Esophagus squamous epithelium (tissue), 4 donors: ENCODE measurements at regions not wholly inside any gene's neighbourhood (a gene's known extent, or its start where the extent isn't known, plus 50 kb on each side); places are given as distances from the start of the nearest gene placed in this dataset.

Source experiments
- POLR2A ChIP-seq, 4 donors: fragments of 450-650 bp; IDR thresholded peaks; one replicate each; pipeline ENCODE4 v1.6.1; 2017; ENCODE audit warnings: antibody characterized with exemption in 4 of 4, mild to moderate bottlenecking in 4 of 4, moderate library complexity in 3 of 4
- TF ChIP-seq, protein P1 (sequence below), 6 experiments: fragments of 450-650 bp in 4 of 6; fragments of 200-600 bp in 2 of 6; sonication (generic) in 2 of 6; IDR thresholded peaks; one replicate each; pipeline ENCODE4 v1.5.1; 2016 to 2019; ENCODE audit warnings: antibody characterized with exemption in 6 of 6, mild to moderate bottlenecking in 4 of 6, moderate library complexity in 4 of 6

- TF ChIP-seq, protein P1, sequence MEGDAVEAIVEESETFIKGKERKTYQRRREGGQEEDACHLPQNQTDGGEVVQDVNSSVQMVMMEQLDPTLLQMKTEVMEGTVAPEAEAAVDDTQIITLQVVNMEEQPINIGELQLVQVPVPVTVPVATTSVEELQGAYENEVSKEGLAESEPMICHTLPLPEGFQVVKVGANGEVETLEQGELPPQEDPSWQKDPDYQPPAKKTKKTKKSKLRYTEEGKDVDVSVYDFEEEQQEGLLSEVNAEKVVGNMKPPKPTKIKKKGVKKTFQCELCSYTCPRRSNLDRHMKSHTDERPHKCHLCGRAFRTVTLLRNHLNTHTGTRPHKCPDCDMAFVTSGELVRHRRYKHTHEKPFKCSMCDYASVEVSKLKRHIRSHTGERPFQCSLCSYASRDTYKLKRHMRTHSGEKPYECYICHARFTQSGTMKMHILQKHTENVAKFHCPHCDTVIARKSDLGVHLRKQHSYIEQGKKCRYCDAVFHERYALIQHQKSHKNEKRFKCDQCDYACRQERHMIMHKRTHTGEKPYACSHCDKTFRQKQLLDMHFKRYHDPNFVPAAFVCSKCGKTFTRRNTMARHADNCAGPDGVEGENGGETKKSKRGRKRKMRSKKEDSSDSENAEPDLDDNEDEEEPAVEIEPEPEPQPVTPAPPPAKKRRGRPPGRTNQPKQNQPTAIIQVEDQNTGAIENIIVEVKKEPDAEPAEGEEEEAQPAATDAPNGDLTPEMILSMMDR (IDR thresholded peaks at IDR 0.05) = no peak
- no peak for TF ChIP-seq POLR2A (IDR thresholded peaks at IDR 0.05)
Measured at GRCh38 chr10:50999163-50999562, 75.1 kb upstream of the PRKG1 start.
